ENCODE measurements at regions not wholly inside any gene's neighbourhood (a gene's known extent, or its start where the extent isn't known, plus 50 kb on each side); places are given as distances from the start of the nearest gene placed in this dataset.

- Histone ChIP-seq H3K23ac (ENCODE audit: insufficient read length) (no peak overlapping the region), H3K14ac (ENCODE audit: insufficient read length) (no peak overlapping the region), H2AFZ (ENCODE audit: low read length) (no peak overlapping the region), H3K4me1 (replicated peaks in 1 of 4; ENCODE audit: control insufficient read depth in 3 of 4, insufficient read depth in 4 of 4, low read length in 3 of 4) (0 out of 7 replicates have a peak, but pooled peaks cover 0 to 3% (median 0%) of the 10 kb centered on the region in 4 experiments), H3K4me2 (ENCODE audit: insufficient read depth in 1 of 2, low read depth in 2 of 2, low read length in 2 of 2) (no peak overlapping the region), H3K79me1 (ENCODE audit: low read depth, low read length) (no peaks in the 10 kb centered on the region), H3K9me3 (ENCODE audit: insufficient read depth in 2 of 2, low read depth in 1 of 2, low read length in 1 of 2) (no peaks in the 10 kb centered on the region; a peak in 1 of 4 replicates), H3K79me2 (ENCODE audit: control insufficient read depth in 1 of 2, insufficient read depth in 2 of 2, low read length in 2 of 2) (no peaks in the 10 kb centered on the region), H3K4me3 (ENCODE audit: extremely low read depth in 1 of 4, insufficient read depth in 2 of 4, low read depth in 3 of 4, low read length in 4 of 4) (no peak overlapping the region), H2BK120ac (replicated peaks; ENCODE audit: low read depth, low read length) (no peak overlapping the region), H3K18ac (ENCODE audit: extremely low read depth, low read length) (no peak overlapping the region), H3K36me3 (ENCODE audit: control insufficient read depth in 2 of 4, insufficient read depth in 4 of 4, low read length in 3 of 4) (no peaks in the 10 kb centered on the region), H3K27ac (ENCODE audit: low read depth, low read length) (no peak overlapping the region), H2AK5ac (ENCODE audit: low read depth, low read length) (no peak overlapping the region), H3K56ac (replicated peaks; ENCODE audit: insufficient read length, low read depth, low read length) (no peak overlapping the region), H4K8ac (ENCODE audit: extremely low read depth, insufficient read depth, low read length) (no peak overlapping the region), H3K4ac (replicated peaks; ENCODE audit: insufficient read length, low read depth, low read length) (no peak overlapping the region), H4K5ac (ENCODE audit: insufficient read length, low read depth, low read length) (no peak overlapping the region), H3K9ac (replicated peaks in 1 of 4; ENCODE audit: extremely low read depth in 1 of 4, low read depth in 3 of 4, low read length in 3 of 4) (no peak overlapping the region), H2BK15ac (ENCODE audit: low read length) (no peak overlapping the region), H2BK12ac (ENCODE audit: low read depth, low read length) (no peak overlapping the region), H3K27me3 (replicated peaks in 1 of 4; ENCODE audit: control insufficient read depth in 3 of 4, extremely low read depth in 1 of 4, insufficient read depth in 3 of 4, low read length in 3 of 4) (no peaks in the 10 kb centered on the region), H3K23me2 (ENCODE audit: low read depth, low read length) (no peaks in the 10 kb centered on the region), H4K20me1 (replicated peaks in 1 of 2; ENCODE audit: control insufficient read depth in 1 of 2, insufficient read depth in 2 of 2, low read length in 2 of 2) (no peaks in the 10 kb centered on the region), H4K91ac (replicated peaks; ENCODE audit: insufficient read length, low read length) (no peak overlapping the region), H2BK5ac (ENCODE audit: low read depth, low read length) (no peak overlapping the region), H2BK20ac (ENCODE audit: low read length) (no peak overlapping the region)
- ChIA-PET CTCF (ENCODE audit: partially characterized antibody) (interaction anchor here (0.9 to 4.7 kb wide), 23 partner anchors 9 to 106 kb away, joined by 3 to 55 read pairs (median 8); partner anchors contain the start of gene IL6), POLR2A (ENCODE audit: partially characterized antibody) (interaction anchor here (1.3 kb wide), 1 partner anchor 99 kb away, joined by 3 read pairs; no protein-coding TSS in a partner anchor)
- no peak for DNase-seq (ENCODE audit: low read depth in 1 of 2, low spot score in 2 of 2)
- FAIRE-seq = no peak
- 100% methylated on average over 1 of the region's 1 CpG; no CpG with 5 or more reads in 1 of the 2 experiments for WGBS, 2 experiments (ENCODE audit: extremely low coverage in 1 of 2, insufficient coverage in 1 of 2, insufficient read length in 1 of 2, insufficient replicate concordance in 2 of 2, low coverage in 1 of 2, low lambda C conversion rate in 2 of 2, missing lambda C conversion rate in 1 of 2)
- TF ChIP-seq SIX5 (IDR thresholded peaks at IDR 0.05; ENCODE audit: low read depth, low read length) (no peak), SIN3A (conservative IDR thresholded peaks at IDR 0.05 in 1 of 2, IDR thresholded peaks at IDR 0.05 in 1 of 2; ENCODE audit: low read depth in 1 of 2, low read length in 2 of 2) (no peak), PHF8 (conservative IDR thresholded peaks at IDR 0.05; ENCODE audit: low read depth, low read length) (no peak), TCF12 (IDR thresholded peaks at IDR 0.05; ENCODE audit: low read depth, low read length) (no peak), USF2 (IDR thresholded peaks at IDR 0.05; ENCODE audit: low read length) (no peak), E2F6 (IDR thresholded peaks at IDR 0.05) (no peak), HDAC2 (IDR thresholded peaks at IDR 0.05; ENCODE audit: borderline replicate concordance in 1 of 2, low read depth in 2 of 2, low read length in 2 of 2) (no peak), SP2 (IDR thresholded peaks at IDR 0.05; ENCODE audit: low read length) (no peak), GTF2F1 (IDR thresholded peaks at IDR 0.05; ENCODE audit: borderline replicate concordance, low read depth, low read length) (no peak), RNF2 (IDR thresholded peaks at IDR 0.05; ENCODE audit: borderline replicate concordance, low read depth, low read length, missing control alignments, poor library complexity, severe bottlenecking) (no peak), TAF1 (IDR thresholded peaks at IDR 0.05; ENCODE audit: low read depth, low read length) (no peak), POU5F1 (IDR thresholded peaks at IDR 0.05; ENCODE audit: low read depth, low read length) (no peak)
These were observed 66.7 kb upstream of the IL6 start for GRCh38 chr7:22660293-22660692.
